Naive thymus-derived CD4-positive, alpha-beta T cell (primary cell): ENCODE measurements at regions not wholly inside any gene's neighbourhood (a gene's known extent, or its start where the extent isn't known, plus 50 kb on each side); places are given as distances from the start of the nearest gene placed in this dataset.

ENCODE experiments used
- ATAC-seq: fragments of 150-1000 bp; cut with Tn5 transposase; 2 replicates; pipeline ENCODE4 v1.10.0; 2021; ENCODE audit warnings: mild to moderate bottlenecking, moderate library complexity
- CTCF ChIA-PET: fragments of 350-600 bp; sonication (Branson Sonifier 250); formaldehyde crosslinking; loops from one replicate; lab custom pipeline; 2021; ENCODE audit warnings: antibody characterized with exemption; lab: Charles Lee
- POLR2A ChIA-PET: fragments of 350-600 bp; sonication (Branson Sonifier 250); formaldehyde crosslinking; loops from one replicate; lab custom pipeline; 2021; ENCODE audit warnings: antibody characterized with exemption, inconsistent platforms; lab: Charles Lee
- DNase-seq, 9 donors: peaks; one replicate each; pipeline versions ENCODE4 v3.0.0 to v3.0.0-alpha.2; 2020 to 2022; ENCODE audit warnings: mixed read lengths in 1 of 9
- H3K27ac ChIP-seq: one replicate; pipeline ENCODE4 v1.7.0; 2013; ENCODE audit warnings: mild to moderate bottlenecking, low read depth, low read length, moderate library complexity
- H3K27me3 ChIP-seq, 2 donors: one replicate each; pipeline ENCODE4 v1.7.0; 2013; ENCODE audit warnings: low read length in 2 of 2, mild to moderate bottlenecking in 2 of 2, moderate library complexity in 2 of 2; ENCODE audit not compliant: control insufficient read depth in 2 of 2, insufficient read depth in 2 of 2
- H3K36me3 ChIP-seq, 3 experiments: 1 replicate in 2 of 3; 2 replicates in 1 of 3; pipeline ENCODE4 v1.7.0; 2013; ENCODE audit warnings: low read length in 3 of 3, mild to moderate bottlenecking in 3 of 3, moderate library complexity in 1 of 3; ENCODE audit not compliant: insufficient read depth in 3 of 3, control insufficient read depth in 2 of 3
- H3K4me1 ChIP-seq, 2 donors: one replicate each; pipeline ENCODE4 v1.7.0; 2013; ENCODE audit warnings: low read length in 2 of 2, mild to moderate bottlenecking in 2 of 2, moderate library complexity in 1 of 2; ENCODE audit not compliant: control insufficient read depth in 2 of 2, insufficient read depth in 2 of 2
- H3K4me3 ChIP-seq: 2 replicates; pipeline ENCODE4 v1.7.0; 2013; ENCODE audit warnings: mild to moderate bottlenecking, low read length
- H3K9me3 ChIP-seq, 3 experiments: 1 replicate in 2 of 3; 2 replicates in 1 of 3; pipeline ENCODE4 v1.7.0; 2013; ENCODE audit warnings: low read length in 3 of 3; ENCODE audit not compliant: control insufficient read depth in 2 of 3
- H3K27ac Mint-ChIP-seq, 9 donors: one replicate each; pipeline ENCODE4 v1.8.0; 2020 to 2022; ENCODE audit warnings: mixed read lengths in 9 of 9, mild to moderate bottlenecking in 8 of 9, moderate library complexity in 5 of 9, inconsistent platforms in 2 of 9
- H3K27me3 Mint-ChIP-seq, 5 donors: one replicate each; pipeline ENCODE4 v1.8.0; 2021 to 2022; ENCODE audit warnings: mixed read lengths in 5 of 5, mild to moderate bottlenecking in 1 of 5
- H3K36me3 Mint-ChIP-seq, 5 donors: one replicate each; pipeline ENCODE4 v1.8.0; 2020 to 2022; ENCODE audit warnings: mixed read lengths in 5 of 5, mild to moderate bottlenecking in 3 of 5, inconsistent platforms in 1 of 5
- H3K4me1 Mint-ChIP-seq, 7 donors: one replicate each; pipeline ENCODE4 v1.8.0; 2020 to 2022; ENCODE audit warnings: mixed read lengths in 7 of 7, mild to moderate bottlenecking in 3 of 7, inconsistent platforms in 1 of 7
- H3K4me3 Mint-ChIP-seq, 10 donors: one replicate each; pipeline ENCODE4 v1.8.0; 2020 to 2022; ENCODE audit warnings: mild to moderate bottlenecking in 10 of 10, mixed read lengths in 10 of 10, moderate library complexity in 6 of 10, inconsistent platforms in 2 of 10
- H3K9me3 Mint-ChIP-seq, 11 donors: one replicate each; pipeline ENCODE4 v1.8.0; 2020 to 2022; ENCODE audit warnings: mixed read lengths in 11 of 11, mild to moderate bottlenecking in 4 of 11, inconsistent platforms in 1 of 11, moderate library complexity in 1 of 11
- intact Hi-C, 2 donors: fragments of 100-400 bp; cut with micrococcal nuclease; formaldehyde crosslinking; loops; one replicate each; pipeline ENCODE4 v1.15.1; 2023

GRCh38 chr4:74671080-74671698, 123.1 kb downstream of the BTC start:
- ATAC-seq (peak; percentile 81), DNase-seq (peak in 8 of 9 donors; percentile 17 to 64 (median 58))
- POLR2A ChIA-PET: interaction anchor here (0.7 kb wide), 1 partner anchor 97 kb away, joined by 3 read pairs; no protein-coding TSS in a partner anchor
- H3K36me3 ChIP-seq: no peaks in the 10 kb centered on the region
- peaks cover 2 to 8% (median 5%) of the 10 kb centered on the region in 5 donors for H3K27me3 Mint-ChIP-seq
- no peaks in the 10 kb centered on the region for H3K4me1 ChIP-seq
- no peaks in the 10 kb centered on the region for H3K27me3 ChIP-seq
- no peaks in the 10 kb centered on the region for H3K9me3 ChIP-seq
- H3K36me3 Mint-ChIP-seq: no peaks in the 10 kb centered on the region
- no peak overlapping the region for H3K4me3 Mint-ChIP-seq
- no peak overlapping the region for H3K27ac Mint-ChIP-seq
- CTCF ChIA-PET: interaction anchor here (0.7 to 1.0 kb wide), 5 partner anchors 47 to 294 kb away, joined by 3 to 11 read pairs (median 3); no protein-coding TSS in a partner anchor
- intact Hi-C loops: loop anchor here (1.0 to 5.0 kb wide), 11 partner anchors 48 to 484 kb away; partner anchors contain the start of gene AREG (in 1 of the 2)
- peaks cover 0 to 4% (median 0%) of the 10 kb centered on the region in 11 donors for H3K9me3 Mint-ChIP-seq
- no peak overlapping the region for H3K27ac ChIP-seq
- H3K4me1 Mint-ChIP-seq: peaks cover 0 to 15% (median 10%) of the 10 kb centered on the region in 7 donors
- H3K4me3 ChIP-seq: no peak overlapping the region

GRCh38 chr4:74674750-74675149, 119.6 kb downstream of the BTC start:
- H3K27me3 Mint-ChIP-seq: peaks cover 5 to 18% (median 13%) of the 10 kb centered on the region in 5 donors
- no peaks in the 10 kb centered on the region for H3K27me3 ChIP-seq
- ATAC-seq (no peak), DNase-seq (peak in 1 of 9 donors; percentile 1)
- H3K36me3 ChIP-seq: no peaks in the 10 kb centered on the region
- ChIA-PET CTCF (interaction anchor here (1.2 to 4.2 kb wide), 7 partner anchors 25 to 446 kb away, joined by 3 to 39 read pairs (median 5); no protein-coding TSS in a partner anchor), POLR2A (no interaction called here)
- H3K4me3 ChIP-seq: no peak overlapping the region
- H3K4me3 Mint-ChIP-seq: no peak overlapping the region
- peaks cover 0 to 15% (median 10%) of the 10 kb centered on the region in 7 donors for H3K4me1 Mint-ChIP-seq
- no peak overlapping the region for H3K27ac ChIP-seq
- no peak overlapping the region for H3K27ac Mint-ChIP-seq
- no peaks in the 10 kb centered on the region for H3K36me3 Mint-ChIP-seq
- intact Hi-C loops: loop anchor here (1.0 to 5.0 kb wide), 7 partner anchors 51 to 487 kb away; no protein-coding TSS in a partner anchor
- H3K9me3 ChIP-seq: no peaks in the 10 kb centered on the region
- peaks cover 0 to 4% (median 0%) of the 10 kb centered on the region in 11 donors for H3K9me3 Mint-ChIP-seq
- no peaks in the 10 kb centered on the region for H3K4me1 ChIP-seq

- Histone ChIP-seq H3K4me1 (no peaks in the 10 kb centered on the region), H3K27me3 (no peaks in the 10 kb centered on the region), H3K9me3 (no peaks in the 10 kb centered on the region), H3K4me3 (no peak overlapping the region), H3K27ac (no peak overlapping the region), H3K36me3 (no peaks in the 10 kb centered on the region)
- Mint-ChIP-seq H3K4me3 (peak overlapping the region in 1 of 10 donors; percentile 1), H3K27ac (no peak overlapping the region), H3K27me3 (peaks cover 10 to 28% (median 14%) of the 10 kb centered on the region in 5 donors), H3K4me1 (peaks cover 0 to 12% (median 10%) of the 10 kb centered on the region in 7 donors), H3K36me3 (no peaks in the 10 kb centered on the region), H3K9me3 (peaks cover 0 to 5% (median 0%) of the 10 kb centered on the region in 11 donors)
- intact Hi-C loops: loop anchor here (1.0 kb wide), 5 partner anchors 52 to 447 kb away; no protein-coding TSS in a partner anchor
- ChIA-PET CTCF (interaction anchor here (0.6 to 4.2 kb wide), 10 partner anchors 9 to 516 kb away, joined by 3 to 39 read pairs (median 4); no protein-coding TSS in a partner anchor), POLR2A (no interaction called here)
- DNase-seq (peak in 5 of 9 donors; percentile 26 to 31 (median 30)), ATAC-seq (peak; percentile 70)
Measured at GRCh38 chr4:74675673-74676279, 118.5 kb downstream of the BTC start.

GRCh38 chr4:74682567-74683359, 111.6 kb downstream of the BTC start:
- Mint-ChIP-seq H3K9me3 (peaks cover 0 to 14% (median 2%) of the 10 kb centered on the region in 11 donors), H3K36me3 (no peaks in the 10 kb centered on the region), H3K27ac (no peak overlapping the region), H3K27me3 (peaks cover 18 to 52% (median 30%) of the 10 kb centered on the region in 5 donors), H3K4me1 (no peaks in the 10 kb centered on the region), H3K4me3 (no peak overlapping the region)
- Histone ChIP-seq H3K27ac (no peak overlapping the region), H3K4me1 (no peaks in the 10 kb centered on the region), H3K27me3 (no peaks in the 10 kb centered on the region), H3K36me3 (no peaks in the 10 kb centered on the region), H3K9me3 (no peaks in the 10 kb centered on the region), H3K4me3 (no peak overlapping the region)
- no peak for ATAC-seq
- CTCF ChIA-PET: no interaction called here
- POLR2A ChIA-PET: no interaction called here
- intact Hi-C loops: no loop called here
- no peak for DNase-seq

GRCh38 chr4:74692972-74693371, 101.4 kb downstream of the BTC start:
- Histone ChIP-seq H3K4me1 (no peaks in the 10 kb centered on the region), H3K36me3 (no peaks in the 10 kb centered on the region), H3K9me3 (no peaks in the 10 kb centered on the region), H3K27ac (no peak overlapping the region), H3K27me3 (no peaks in the 10 kb centered on the region), H3K4me3 (no peak overlapping the region)
- no peak for ATAC-seq
- no peak for DNase-seq
- H3K9me3 Mint-ChIP-seq: no peaks in the 10 kb centered on the region
- H3K4me3 Mint-ChIP-seq: no peak overlapping the region
- H3K4me1 Mint-ChIP-seq: no peaks in the 10 kb centered on the region
- intact Hi-C loops: no loop called here
- H3K27me3 Mint-ChIP-seq: peaks cover 7 to 34% (median 17%) of the 10 kb centered on the region in 5 donors
- no peaks in the 10 kb centered on the region for H3K36me3 Mint-ChIP-seq
- CTCF ChIA-PET: no interaction called here
- no peak overlapping the region for H3K27ac Mint-ChIP-seq
- POLR2A ChIA-PET: no interaction called here
